ENCODE measurements at regions not wholly inside any gene's neighbourhood (a gene's known extent, or its start where the extent isn't known, plus 50 kb on each side); places are given as distances from the start of the nearest gene placed in this dataset.
A peak's percentile ranks its signal among the peaks of the same experiment; 100 is the strongest.

DNA sequence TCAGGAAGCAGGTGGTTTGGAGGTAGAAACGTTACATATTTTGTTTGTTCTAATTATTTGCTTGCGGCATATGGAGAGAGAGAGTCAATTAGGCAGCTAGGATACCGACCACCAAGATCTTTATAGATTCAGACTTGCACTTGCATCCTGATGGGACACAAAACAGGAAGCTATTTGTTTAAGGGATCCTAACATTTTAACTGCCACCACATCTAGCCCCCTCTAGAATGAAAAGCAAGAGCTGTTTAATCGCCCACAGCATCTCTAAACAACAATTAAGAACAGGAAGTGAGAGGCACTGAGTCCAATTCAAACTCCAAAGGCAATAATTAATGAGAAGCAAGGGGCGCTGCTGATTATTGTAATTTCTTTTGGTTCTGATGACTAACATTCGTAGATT, 182.0 kb upstream of the LINC00305 start:
- TF ChIP-seq, protein P1, sequence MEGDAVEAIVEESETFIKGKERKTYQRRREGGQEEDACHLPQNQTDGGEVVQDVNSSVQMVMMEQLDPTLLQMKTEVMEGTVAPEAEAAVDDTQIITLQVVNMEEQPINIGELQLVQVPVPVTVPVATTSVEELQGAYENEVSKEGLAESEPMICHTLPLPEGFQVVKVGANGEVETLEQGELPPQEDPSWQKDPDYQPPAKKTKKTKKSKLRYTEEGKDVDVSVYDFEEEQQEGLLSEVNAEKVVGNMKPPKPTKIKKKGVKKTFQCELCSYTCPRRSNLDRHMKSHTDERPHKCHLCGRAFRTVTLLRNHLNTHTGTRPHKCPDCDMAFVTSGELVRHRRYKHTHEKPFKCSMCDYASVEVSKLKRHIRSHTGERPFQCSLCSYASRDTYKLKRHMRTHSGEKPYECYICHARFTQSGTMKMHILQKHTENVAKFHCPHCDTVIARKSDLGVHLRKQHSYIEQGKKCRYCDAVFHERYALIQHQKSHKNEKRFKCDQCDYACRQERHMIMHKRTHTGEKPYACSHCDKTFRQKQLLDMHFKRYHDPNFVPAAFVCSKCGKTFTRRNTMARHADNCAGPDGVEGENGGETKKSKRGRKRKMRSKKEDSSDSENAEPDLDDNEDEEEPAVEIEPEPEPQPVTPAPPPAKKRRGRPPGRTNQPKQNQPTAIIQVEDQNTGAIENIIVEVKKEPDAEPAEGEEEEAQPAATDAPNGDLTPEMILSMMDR (IDR thresholded peaks at IDR 0.05; ENCODE audit: low read depth, low read length), result peak; percentile 13; the same call in 1 of the 2 replicates
- no peak for TF ChIP-seq EZH2phosphoT487 (IDR thresholded peaks at IDR 0.05; ENCODE audit: low read depth)

Data from OCI-LY3 (cell line).